ENCODE measurements at regions not wholly inside any gene's neighbourhood (a gene's known extent, or its start where the extent isn't known, plus 50 kb on each side); places are given as distances from the start of the nearest gene placed in this dataset.

GRCh38 chr4:20520901-20521300, 179.4 kb upstream of the PACRGL start:
- H3K36me3 ChIP-seq = no peaks in the 10 kb centered on the region

DNA sequence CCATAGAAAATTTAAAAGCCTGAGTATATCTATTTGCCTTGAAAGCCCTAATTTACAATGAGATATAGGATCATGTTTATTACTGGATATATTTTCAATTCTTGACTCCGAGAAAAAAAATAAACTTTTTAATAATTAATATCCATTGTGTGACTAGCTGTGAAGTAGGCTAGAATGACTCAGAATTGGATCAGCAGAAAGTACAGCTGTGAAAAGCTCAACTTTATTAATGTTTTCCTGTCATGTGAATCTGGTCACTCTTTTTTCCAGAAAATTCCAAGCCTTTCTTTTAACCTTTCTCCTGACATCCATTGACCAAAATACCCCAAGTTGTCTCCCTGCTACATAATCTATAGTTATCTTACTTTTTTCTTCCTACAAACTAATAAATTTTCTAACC, 171.8 kb upstream of the PACRGL start:
- Histone ChIP-seq H3K9ac (ENCODE audit: low read depth in 2 of 2, low read length in 2 of 2) (no peak overlapping the region), H3K27ac (no peak overlapping the region), H3K36me3 (no peaks in the 10 kb centered on the region), H3K4me1 (no peaks in the 10 kb centered on the region), H3K27me3 (no peaks in the 10 kb centered on the region), H3K9me3 (no peaks in the 10 kb centered on the region), H3K4me3 (no peak overlapping the region)
- TF ChIP-seq, protein P1, sequence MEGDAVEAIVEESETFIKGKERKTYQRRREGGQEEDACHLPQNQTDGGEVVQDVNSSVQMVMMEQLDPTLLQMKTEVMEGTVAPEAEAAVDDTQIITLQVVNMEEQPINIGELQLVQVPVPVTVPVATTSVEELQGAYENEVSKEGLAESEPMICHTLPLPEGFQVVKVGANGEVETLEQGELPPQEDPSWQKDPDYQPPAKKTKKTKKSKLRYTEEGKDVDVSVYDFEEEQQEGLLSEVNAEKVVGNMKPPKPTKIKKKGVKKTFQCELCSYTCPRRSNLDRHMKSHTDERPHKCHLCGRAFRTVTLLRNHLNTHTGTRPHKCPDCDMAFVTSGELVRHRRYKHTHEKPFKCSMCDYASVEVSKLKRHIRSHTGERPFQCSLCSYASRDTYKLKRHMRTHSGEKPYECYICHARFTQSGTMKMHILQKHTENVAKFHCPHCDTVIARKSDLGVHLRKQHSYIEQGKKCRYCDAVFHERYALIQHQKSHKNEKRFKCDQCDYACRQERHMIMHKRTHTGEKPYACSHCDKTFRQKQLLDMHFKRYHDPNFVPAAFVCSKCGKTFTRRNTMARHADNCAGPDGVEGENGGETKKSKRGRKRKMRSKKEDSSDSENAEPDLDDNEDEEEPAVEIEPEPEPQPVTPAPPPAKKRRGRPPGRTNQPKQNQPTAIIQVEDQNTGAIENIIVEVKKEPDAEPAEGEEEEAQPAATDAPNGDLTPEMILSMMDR (IDR thresholded peaks at IDR 0.05) = no peak
- intact Hi-C loops (cut with DNase I) = no loop called here
- DNase-seq = no peak

More at GRCh38 chr4:20520901-20521300, 179.4 kb upstream of the PACRGL start:
- Histone ChIP-seq H3K27me3 (no peaks in the 10 kb centered on the region), H3K4me3 (no peak overlapping the region), H3K9ac (ENCODE audit: low read depth in 2 of 2, low read length in 2 of 2) (no peak overlapping the region), H3K9me3 (no peaks in the 10 kb centered on the region), H3K27ac (no peak overlapping the region), H3K4me1 (no peaks in the 10 kb centered on the region)
- no peak for DNase-seq
- intact Hi-C loops (cut with DNase I) = no loop called here
- TF ChIP-seq, protein P1 (IDR thresholded peaks at IDR 0.05) = no peak

DNA sequence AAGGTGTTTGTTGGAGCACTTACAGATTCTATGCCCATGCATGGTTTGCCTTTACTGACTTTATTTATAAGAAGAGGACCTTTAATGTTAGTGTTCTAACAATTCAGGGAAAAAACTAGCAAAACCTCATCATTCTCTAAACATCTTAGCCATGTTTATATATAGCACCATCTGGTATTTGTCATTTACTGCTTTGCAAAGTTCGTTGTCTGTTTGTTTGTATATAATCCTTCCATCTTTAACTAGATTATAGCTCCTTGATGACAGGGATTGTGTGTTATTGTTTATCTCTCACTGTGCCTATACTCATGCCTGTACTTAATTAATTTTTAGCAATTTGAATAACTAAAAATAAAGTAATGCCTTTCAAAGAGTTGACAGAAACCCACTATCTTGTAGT, 170.6 kb upstream of the PACRGL start:
- intact Hi-C loops (cut with DNase I) = no loop called here
- no peak for DNase-seq
- TF ChIP-seq, protein P1 (IDR thresholded peaks at IDR 0.05) = no peak
- no peaks in the 10 kb centered on the region for H3K9me3 ChIP-seq
- no peak overlapping the region for H3K27ac ChIP-seq
- H3K36me3 ChIP-seq = no peaks in the 10 kb centered on the region
- H3K27me3 ChIP-seq = no peaks in the 10 kb centered on the region
- H3K4me1 ChIP-seq = no peaks in the 10 kb centered on the region
- H3K4me3 ChIP-seq = no peak overlapping the region
- H3K9ac ChIP-seq (ENCODE audit: low read depth in 2 of 2, low read length in 2 of 2) = no peak overlapping the region

- Histone ChIP-seq H3K27ac (no peak overlapping the region), H3K36me3 (no peaks in the 10 kb centered on the region), H3K27me3 (no peaks in the 10 kb centered on the region), H3K4me3 (no peak overlapping the region), H3K9ac (ENCODE audit: low read depth in 2 of 2, low read length in 2 of 2) (no peak overlapping the region), H3K9me3 (no peaks in the 10 kb centered on the region), H3K4me1 (no peaks in the 10 kb centered on the region)
- no peak for DNase-seq
- TF ChIP-seq, protein P1 (IDR thresholded peaks at IDR 0.05) = no peak
- intact Hi-C loops (cut with DNase I) = no loop called here
Measured at GRCh38 chr4:20532116-20532790, 168.0 kb upstream of the PACRGL start.

- H3K9me3 ChIP-seq = no peaks in the 10 kb centered on the region
- H3K4me1 ChIP-seq = no peaks in the 10 kb centered on the region
- no peak overlapping the region for H3K4me3 ChIP-seq
- intact Hi-C loops (cut with DNase I) = no loop called here
- no peak overlapping the region for H3K27ac ChIP-seq
- H3K36me3 ChIP-seq = no peaks in the 10 kb centered on the region
- DNase-seq = no peak
- TF ChIP-seq, protein P1 (IDR thresholded peaks at IDR 0.05) = no peak
- H3K27me3 ChIP-seq = no peaks in the 10 kb centered on the region
- no peak overlapping the region for H3K9ac ChIP-seq (ENCODE audit: low read depth in 2 of 2, low read length in 2 of 2)
Measured at GRCh38 chr4:20532871-20533870, 167.1 kb upstream of the PACRGL start.

Measured in colonic mucosa (tissue), 4 donors.